Brain pericyte (primary cell): ENCODE measurements at regions not wholly inside any gene's neighbourhood (a gene's known extent, or its start where the extent isn't known, plus 50 kb on each side); places are given as distances from the start of the nearest gene placed in this dataset.

Experiments
- DNase-seq: peaks from one replicate; pipeline ENCODE4 v3.0.0-alpha.2; 2012; ENCODE audit warnings: low read depth, low spot score

GRCh38 chr10:61356354-61356753 is 96.8 kb downstream of the TMEM26 start:
- DNase-seq = no peak

- no peak for DNase-seq
Observed at GRCh38 chr10:61355211-61355610, 98.0 kb downstream of the TMEM26 start.

DNA sequence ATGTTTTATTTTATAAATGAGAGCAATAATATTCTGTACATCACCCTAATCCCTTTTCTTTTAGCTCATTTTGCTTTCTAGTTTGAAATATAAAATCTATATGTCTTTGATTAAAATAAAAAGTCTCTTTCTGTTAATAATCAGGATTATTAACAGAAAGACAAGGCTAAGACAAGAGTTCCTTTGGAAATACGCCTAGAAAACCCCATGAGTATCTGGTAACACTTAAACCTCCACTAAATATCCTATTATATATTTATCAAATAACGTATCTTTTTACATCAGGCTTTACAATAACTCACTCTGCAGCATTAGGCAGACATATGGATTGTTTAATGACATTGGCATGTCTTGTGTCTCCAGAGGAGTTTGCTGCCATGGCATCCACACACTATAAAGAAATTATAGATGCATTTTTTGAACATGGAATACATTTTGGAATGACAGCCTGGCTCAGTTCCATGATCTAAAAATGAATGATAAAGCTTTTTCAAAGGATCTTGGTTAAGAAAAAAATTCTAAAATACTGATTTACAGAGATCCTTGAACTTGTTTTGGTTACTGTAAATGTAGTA is 98.7 kb downstream of the TMEM26 start:
- DNase-seq = no peak

- no peak for DNase-seq
Observed at GRCh38 chr10:61350794-61351193, 102.4 kb downstream of the TMEM26 start.

DNA sequence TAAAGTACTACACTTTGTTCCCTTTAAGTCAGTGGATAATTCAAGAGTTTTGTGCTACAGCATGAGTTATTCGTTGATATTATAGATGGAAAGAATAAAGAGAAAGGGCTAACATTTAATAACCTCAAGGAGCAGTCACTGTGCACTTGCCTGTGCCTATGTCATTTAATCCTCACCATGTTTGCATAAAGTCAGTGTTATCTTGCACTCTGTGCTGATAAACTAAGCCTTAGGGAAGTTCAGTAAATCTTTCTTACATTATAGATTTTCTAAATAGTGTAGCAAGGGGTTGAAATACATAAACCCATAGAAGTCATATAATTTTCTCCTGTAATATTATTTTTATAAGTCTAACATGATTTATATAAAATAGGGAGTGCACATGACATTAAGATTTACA is 103.1 kb downstream of the TMEM26 start:
- DNase-seq = no peak

DNA sequence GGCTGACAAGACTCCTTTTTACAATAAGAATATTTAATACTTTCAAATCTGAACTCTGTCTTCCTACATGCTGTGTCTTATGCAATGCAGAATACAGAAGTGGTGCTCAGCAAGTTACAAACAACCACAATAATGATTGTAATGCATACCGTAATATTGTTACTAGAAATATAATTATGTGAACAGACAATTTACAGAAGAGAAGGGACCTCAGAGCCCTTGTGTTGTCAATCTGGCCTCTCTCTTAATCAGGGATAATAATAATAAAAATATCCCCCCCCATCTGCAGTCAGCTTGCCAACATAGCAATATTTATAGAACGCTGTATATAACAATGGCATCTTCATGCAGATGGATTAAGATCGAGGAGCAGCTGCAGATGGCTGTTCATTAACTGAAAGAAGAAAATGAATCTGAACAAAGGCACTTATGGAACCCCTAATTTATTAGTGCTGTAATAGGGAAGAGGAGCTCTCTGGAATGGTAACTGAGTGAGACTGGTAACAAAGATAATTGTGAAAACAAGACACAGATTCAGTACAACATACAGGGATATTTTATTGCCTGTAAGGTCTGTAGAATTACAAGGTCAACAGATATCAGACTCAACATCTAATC is 106.3 kb downstream of the TMEM26 start:
- no peak for DNase-seq

- no peak for DNase-seq
Observed at GRCh38 chr10:61343796-61344195, 109.4 kb downstream of the TMEM26 start.

- DNase-seq = no peak
Observed at GRCh38 chr10:61342858-61343572, 110.2 kb downstream of the TMEM26 start.

DNA sequence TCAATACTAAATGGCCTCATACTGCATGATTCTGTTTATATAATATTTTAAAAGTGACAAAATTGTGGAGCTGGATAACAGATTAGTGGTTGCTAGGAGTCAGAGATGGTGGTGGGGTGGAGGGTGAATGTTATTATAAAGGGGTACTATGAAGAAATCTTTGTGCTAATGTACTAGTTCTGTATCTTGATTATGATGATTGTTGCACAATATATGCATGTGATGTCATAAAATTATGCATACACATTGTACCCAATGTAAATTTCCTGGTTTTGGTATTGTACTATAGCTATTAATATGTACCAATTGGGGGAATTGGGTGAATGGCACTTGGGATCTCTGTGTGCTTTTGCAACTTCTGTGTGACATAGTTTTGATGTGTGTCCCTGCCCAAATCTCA is 112.2 kb downstream of the TMEM26 start:
- no peak for DNase-seq

DNA sequence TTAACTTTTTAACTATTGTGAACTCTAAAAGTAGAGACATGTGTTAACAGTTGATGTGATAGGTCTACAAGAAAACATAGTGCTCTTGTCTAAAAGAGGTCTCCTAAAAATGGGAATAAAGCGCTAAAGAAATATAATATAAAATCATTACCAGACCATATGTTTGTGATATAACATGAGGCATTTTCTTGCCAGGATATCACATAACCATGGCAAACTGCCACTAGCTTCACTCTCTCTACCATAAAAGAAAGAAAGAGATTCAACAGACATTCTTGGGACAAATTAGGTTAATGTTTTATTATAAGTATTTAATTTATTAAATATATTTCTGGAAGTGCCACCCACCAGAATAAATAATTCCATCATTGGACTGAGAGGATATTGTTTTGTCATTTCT is 115.0 kb downstream of the TMEM26 start:
- no peak for DNase-seq

DNA sequence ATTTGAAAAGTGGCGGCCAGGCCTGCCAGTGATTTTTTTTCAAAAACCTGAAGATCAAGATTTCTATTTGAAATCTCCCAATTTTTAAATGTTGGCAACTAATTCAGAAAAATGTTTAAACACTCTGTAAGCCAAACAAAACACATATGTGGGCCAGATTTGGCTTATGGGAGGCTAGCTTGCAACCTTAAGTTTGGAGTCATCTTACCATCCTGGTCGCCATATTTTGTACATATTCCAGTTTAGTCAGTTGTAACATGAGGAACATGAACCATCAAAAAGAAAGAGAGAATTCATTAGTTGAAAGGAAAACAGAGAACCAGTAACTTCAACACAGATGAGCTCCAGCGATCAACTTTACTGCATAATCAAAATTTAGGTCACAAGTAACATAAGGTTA is 115.4 kb downstream of the TMEM26 start:
- DNase-seq = no peak

DNA sequence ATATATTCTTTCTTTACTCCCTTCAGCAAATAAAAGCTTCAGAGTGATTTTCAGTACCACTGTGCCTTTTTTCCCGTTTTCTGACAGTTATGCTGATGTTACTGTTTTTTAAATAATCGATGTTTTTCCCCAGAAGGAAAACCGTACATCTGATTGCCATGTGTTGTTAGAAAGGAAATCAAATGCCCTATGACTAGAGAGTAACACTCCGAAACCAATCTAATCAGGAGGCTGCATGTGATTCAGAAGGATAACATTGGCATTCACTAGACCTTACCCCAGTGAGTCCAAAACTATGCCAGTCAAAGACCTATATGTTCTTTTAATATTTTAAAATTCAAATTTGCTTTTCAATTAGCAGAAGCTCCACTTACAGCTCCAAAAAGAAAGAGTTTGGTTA is 116.3 kb downstream of the TMEM26 start:
- DNase-seq = no peak

GRCh38 chr10:61335359-61335758 is 117.8 kb downstream of the TMEM26 start:
- DNase-seq = no peak

GRCh38 chr10:61332581-61332980 is 120.6 kb downstream of the TMEM26 start:
- no peak for DNase-seq

DNA sequence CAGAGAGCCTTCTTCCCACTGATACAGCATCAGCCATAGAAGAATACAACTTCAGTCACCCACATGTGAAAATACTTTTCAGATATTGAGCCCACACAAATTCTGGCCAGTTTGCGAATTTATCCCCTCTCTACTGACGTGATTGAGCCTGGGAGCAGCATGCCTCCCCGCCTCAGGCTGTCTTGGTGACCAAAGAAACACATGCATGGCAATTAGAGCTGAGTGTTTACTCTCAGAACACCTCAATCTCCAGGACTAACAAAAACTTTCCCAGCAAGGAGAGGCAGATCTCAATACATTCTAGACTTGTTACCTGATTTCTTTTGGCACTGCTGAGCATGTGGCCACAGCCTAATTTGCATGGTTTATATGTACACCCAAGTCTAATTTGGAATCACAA is 122.5 kb downstream of the TMEM26 start:
- no peak for DNase-seq

DNA sequence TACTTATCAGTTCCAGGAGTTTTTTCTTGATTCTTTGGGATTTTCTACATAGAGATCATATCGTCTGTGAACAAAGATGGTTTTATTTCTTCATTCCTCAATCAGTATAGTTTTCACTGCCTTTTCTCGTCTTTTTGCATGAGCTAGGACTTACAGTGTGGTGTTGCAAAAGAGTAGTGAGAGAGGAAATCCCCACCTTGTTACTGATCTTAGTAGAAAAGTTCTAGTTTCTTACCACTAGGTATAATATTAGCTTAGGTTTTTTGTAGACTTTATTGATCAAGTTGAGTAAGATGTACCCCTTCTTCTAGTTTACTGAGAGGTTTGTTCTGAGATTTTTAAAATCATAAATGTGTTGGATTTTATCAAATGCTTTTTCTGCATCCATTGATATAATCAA is 123.3 kb downstream of the TMEM26 start:
- DNase-seq = no peak

DNA sequence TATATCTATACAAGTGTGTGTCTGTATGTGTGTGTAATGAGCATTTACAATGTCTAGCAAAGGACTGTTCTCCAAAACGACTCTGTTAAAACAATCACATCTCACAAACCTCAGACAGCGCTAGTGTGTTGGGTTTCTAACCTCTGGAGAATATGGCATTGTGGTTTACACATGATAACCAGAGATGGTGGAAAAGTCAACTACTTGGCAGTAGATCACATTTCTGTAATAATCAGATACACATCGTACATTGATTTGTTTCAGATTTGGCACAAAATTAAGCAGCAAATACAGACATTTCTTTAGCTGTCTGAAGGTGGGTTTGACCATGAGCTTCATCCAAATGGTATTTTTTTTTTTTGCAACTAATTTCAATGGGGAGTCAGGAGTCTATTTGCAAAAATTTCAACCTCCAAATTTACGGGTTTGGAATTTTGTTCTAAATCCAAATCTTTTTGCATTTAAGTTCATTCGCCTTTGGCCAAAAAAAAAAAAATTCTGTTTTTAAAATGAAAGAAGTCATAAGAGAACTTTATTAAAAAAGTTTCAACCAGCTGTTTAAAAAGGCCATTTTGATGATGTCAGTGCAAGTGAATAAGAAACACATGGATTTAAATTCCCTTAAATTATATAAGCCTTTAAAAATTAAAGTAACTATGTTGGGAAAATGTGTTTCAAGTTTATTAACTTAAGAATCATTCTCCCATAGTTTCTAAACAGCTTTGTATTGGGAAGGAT is 127.8 kb downstream of the TMEM26 start:
- no peak for DNase-seq

GRCh38 chr10:61323726-61324125 is 129.5 kb downstream of the TMEM26 start:
- no peak for DNase-seq

DNA sequence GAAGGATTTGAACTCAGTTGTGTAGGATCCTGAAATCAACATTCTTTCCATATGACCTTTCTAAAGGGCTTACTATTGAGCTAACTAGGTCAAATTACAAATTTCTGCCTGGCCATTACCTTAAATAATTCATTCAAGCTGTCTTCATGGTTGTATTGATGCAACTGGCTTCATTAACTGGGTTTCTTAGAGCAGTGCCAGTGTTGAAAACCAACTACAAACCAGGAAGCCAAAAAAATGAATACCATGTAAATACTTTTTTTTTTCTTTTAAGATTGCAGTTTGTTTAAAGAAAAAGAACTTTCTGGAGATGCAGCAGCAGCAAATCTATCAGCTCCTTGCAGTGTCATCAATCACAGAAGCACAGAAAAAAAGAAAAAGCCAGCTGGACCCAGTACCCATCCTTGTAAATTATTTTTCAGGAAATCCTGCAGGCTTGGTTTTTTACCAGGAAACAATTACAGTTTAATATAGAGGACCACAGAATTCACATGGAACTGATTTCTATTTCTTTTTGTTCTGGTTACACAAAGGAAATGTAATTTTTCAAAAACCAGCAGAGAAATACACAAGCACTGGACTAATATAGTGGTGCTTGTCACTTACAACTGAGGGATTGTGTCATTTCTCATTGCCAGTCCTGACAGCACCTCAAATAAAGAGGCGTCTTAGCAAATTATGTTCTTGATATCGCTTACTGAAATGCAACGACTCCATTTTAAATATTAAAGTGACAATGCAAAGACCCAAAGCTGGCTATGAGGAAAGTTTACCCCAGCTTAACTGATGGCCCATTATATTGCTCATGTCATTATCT is 131.9 kb downstream of the TMEM26 start:
- DNase-seq = no peak

GRCh38 chr10:61320257-61320587 is 133.0 kb downstream of the TMEM26 start:
- no peak for DNase-seq

DNA sequence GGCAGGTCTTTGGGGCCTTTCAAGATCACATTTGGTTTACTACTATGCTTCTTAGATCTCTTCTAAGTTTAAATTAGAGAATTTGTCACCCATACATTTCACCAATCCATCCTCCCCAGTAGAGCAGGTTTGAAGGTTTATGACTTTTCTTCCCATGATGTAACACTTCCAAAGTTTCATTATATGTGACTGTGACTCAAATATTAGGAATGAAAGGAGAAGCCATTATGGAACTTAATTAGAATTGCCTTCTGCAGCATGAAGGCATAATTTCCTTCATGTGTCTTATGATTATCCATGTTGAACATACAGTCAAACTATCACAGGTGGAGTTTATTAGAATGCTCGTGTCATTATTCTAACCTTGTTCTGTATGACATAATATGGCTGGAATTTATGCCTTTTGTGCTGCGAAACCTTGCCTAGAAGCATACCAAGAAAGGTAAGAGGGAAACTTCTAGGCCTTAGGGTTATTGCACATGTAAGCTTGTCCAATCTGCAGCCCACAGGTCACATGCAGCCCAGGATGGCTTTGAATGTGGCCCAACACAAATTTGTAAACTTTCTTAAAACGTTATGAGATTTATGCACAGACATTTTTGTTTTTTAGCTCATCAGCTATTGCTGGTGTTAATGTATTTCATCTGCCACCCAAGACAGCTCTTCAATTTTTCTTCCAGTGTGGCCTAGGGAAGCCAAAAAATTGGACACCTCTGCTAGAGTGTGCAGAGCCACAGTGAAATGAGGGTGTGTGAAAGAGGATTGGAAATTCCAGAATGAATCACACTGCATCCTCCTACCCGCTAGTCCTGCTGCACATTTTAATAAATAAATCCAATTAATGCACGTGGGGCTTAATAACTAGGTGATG is 133.6 kb downstream of the TMEM26 start:
- DNase-seq = no peak
